Astrocyte of the hippocampus (primary cell): ENCODE measurements at regions not wholly inside any gene's neighbourhood (a gene's known extent, or its start where the extent isn't known, plus 50 kb on each side); places are given as distances from the start of the nearest gene placed in this dataset.

Experiments
- DNase-seq: peaks from one replicate; pipeline ENCODE4 v3.0.0; 2011; ENCODE audit warnings: low read depth, low spot score

DNA sequence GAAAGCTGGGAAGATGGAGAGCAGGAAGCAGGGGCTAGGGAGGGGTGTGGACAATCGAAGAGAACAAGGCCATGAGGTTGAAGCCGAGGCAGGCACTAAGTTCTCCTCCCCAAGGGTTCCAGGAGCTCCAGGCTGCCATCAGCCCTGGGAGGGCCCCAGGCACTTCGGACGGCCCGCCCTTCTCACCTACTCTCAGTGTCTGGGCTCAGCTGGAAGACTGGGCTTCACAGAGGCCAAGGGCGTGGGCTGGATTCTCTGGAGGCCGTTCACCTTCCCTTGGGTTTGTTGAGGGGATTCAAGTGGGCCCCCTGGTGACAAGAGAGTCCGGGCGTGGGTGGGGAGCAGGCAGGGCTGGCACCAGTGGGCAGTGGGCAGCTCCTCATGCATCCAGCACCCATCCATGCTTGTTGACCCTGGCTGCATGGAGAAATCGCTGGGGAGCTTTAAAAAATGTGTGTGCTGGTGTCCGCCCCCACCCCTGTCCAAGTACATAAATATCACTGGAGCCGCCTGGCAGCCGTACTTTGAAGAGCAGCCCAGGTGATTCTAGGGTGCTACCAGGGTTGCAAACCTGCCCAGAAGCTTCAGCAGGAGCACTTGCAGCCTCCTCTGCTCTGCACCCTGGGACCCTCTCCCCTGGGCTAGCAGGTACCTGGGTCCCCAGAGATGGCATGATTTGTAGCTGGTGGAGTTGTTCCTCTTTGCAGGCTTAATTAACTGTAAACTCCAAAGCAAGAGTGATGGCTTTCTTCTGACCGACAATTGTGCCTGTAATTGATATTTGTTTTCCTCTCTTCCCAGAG lies 74.3 kb downstream of the RTL6 start:
- DNase-seq, result no peak

DNA sequence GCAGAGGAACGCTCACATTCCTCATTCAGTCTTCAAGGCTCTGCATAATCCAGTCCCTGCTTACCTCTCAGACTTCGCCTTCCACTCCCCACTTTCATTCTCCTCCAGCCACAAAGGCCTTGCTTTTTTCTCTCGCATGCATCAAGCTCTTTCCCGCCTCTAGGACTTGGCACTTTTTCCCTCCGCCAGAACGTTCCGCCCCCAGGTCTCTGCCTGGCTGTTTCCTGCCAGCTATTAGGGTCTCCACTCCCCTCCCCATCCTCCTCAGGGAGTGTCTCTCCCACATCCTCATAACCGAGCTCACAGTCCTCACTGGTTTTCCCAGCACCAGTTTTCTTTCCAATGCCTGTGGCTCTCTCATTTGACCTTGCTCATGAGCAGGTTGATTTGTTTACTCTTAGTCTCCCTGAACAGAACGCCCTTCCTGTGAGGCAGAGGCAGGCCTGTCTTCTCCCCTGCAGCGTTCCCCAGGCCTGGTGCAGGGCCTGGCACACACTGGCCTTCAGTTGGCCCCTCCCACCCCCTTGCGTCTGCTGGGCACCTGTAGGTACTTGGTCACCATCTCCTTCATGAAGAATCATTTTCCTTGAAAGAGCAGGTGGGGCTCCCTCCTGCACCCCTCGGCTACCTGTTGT lies 75.2 kb downstream of the RTL6 start:
- no peak for DNase-seq

- DNase-seq, result no peak
These were observed 78.6 kb downstream of the RTL6 start for GRCh38 chr22:44419429-44419828.

GRCh38 chr22:44413211-44413610 lies 84.8 kb downstream of the RTL6 start:
- no peak for DNase-seq

- no peak for DNase-seq
These were observed 85.8 kb downstream of the RTL6 start for GRCh38 chr22:44412136-44412731.

DNA sequence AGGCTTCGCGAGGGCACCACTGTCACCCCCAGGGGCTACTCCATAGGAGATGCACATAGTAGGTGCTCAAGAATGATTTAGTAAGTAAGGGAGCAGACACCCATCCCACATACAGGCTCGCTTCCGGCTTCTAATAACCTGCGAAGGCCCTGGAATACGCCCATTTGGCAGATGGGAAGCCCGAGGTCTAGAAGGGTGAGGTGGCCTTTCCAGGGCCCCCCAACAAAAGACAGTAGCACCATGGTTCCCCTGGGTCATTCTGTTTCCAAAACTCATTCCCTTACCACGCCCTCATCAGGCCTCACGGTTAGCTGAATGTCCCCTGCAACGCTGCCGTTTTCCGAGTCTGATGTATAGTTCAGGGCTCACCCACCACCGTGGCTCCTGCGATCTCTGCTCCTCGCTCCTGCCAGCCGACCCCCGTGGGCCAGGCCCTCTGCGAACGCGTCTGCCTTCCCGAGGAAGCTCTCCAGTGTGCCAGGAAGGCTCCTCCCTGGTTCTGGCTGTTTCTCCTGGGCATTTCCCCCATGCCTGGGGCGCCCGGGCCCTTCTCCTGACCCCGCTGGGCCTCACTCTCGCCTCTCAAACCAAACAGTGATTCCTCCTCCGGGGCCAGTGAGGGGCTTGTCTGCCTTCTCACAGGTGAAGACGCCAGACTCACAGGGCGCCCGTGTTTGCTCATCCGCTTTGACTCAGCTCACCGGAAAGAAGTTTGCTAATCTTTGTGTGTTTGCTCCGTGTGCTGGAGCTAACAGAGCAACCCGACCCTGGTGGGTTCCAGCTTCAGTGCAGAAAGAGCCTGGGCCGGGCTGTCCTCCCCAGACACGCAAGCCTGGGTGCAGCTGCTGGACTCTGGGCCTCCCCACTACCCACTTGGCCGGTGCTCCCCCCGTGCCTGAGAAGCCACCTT lies 86.6 kb downstream of the RTL6 start:
- DNase-seq, result no peak

DNA sequence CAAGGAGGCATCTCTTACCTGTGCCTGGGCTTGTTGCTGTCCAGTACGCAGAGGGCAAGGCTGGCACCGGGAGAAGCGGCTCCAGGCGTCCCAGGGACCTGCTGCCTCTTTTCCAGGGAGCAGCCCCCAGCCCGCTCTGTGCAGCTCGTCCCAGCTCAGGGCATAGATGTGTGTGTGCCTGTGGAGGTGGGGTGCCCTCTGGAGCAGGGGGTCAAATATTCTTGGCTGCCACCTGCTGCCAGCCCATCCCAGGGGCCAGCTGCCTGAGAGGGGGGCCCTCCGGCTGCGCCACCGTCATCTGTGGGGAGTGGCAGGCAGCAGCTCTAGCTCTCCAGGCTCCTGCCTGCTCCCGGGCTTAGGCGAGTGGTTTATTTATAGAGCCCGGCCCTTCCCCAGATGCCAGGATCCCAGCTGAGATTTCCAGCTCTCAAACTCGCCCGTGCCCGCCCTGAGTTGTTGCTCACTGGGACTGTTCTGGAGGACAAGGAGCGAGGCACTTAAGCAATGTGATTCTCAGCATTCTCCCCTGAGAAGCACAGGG lies 87.5 kb downstream of the RTL6 start:
- DNase-seq, result no peak

GRCh38 chr22:44409974-44410316 lies 88.1 kb downstream of the RTL6 start:
- DNase-seq, result no peak

DNA sequence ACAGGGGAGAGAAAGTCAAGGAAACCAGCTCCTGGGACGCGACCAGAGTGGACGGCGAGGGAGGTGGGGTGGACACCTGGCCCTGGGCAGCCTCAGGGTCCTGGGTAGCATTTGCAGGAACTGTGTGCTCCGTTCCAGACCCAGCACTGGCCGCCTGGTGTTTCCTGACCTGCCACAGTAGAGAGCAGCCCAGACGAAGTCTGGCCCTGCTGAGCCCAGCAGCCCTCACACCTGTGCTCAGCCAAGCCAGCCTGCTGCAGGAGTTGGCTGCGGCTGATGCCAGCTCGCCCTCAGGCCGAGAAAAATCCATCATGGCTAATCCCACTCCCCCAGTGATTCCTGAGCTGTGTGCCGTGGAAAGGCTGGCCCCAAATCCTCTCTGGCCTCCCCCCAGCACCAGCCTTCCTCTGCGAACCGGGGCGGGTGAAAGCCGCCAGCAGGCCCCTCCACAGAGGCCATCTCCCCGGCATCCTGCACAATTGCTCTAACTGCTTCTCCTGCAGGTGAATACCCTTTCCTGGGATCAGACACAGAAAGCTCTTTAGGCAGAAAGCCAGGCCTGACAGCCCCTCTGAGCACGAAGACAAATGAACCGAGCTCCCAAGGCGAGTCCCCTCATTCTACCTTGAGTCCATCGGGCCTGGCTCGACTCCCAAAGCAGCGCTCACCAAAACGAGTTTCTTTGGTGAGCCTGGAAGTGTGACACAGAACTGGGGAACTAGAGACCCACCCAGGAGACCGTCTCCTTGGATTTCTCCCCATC lies 88.6 kb downstream of the RTL6 start:
- DNase-seq, result no peak

DNA sequence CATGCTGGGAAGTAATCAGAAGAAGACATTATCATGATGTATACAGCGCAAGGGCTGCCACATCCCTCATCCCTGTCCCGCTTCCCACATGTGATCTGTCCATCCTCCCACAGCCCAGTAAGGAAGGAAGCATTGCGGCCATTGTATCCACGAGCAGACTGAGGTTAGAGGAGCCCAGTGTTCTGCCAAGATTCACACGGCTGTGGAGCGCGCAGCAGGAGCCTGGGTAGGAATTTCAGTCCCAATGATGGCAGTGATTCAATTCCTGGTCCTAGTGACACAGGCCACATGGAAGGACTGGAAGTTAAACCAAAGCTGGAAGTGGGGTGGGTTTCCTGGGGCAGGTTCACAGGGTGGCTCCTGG lies 89.2 kb downstream of the RTL6 start:
- DNase-seq, result no peak

GRCh38 chr22:44407987-44408828 lies 89.8 kb downstream of the RTL6 start:
- DNase-seq, result no peak

DNA sequence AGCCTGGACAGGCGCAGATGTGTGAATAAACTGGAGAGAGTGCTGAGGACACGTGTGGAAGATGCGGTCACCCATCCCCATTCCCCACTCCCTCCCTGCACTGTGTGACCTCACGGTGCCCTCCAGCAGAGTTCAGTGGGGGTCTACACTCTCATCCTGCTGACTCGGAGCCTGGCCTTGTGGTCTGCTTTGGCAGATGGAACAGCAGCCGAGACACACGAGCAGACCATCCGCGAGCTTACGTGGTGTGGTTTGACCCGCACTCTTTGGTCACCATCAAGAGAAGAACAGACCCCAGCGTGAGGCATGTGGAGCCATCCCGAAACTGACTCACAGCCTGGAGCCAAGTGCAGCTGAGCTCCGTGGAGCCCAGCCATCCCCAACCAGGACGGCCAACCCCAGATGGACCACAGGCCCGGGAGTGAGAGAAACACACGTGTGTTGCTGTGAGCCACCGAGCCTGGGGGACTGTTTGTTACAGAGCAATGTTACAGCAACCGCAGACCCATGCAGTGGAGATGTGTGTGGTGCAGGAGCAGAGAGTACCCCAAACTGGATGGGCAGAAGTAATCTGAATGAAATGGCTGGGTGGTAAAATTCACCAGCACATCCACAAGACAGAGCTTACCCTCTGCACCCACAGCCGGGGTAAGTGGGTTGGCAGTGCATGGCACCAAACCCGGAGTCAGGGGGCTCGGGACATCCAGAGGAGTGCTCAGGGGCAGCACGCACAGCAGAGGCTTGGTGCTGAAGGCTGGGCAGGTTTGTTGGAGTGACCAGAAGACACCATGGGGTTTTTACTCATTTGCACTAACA lies 90.7 kb downstream of the RTL6 start:
- DNase-seq, result peak; percentile 29

- DNase-seq, result peak; percentile 58
These were observed 91.5 kb downstream of the RTL6 start for GRCh38 chr22:44406341-44407170.

GRCh38 chr22:44405661-44406060 lies 92.4 kb downstream of the RTL6 start:
- no peak for DNase-seq

DNA sequence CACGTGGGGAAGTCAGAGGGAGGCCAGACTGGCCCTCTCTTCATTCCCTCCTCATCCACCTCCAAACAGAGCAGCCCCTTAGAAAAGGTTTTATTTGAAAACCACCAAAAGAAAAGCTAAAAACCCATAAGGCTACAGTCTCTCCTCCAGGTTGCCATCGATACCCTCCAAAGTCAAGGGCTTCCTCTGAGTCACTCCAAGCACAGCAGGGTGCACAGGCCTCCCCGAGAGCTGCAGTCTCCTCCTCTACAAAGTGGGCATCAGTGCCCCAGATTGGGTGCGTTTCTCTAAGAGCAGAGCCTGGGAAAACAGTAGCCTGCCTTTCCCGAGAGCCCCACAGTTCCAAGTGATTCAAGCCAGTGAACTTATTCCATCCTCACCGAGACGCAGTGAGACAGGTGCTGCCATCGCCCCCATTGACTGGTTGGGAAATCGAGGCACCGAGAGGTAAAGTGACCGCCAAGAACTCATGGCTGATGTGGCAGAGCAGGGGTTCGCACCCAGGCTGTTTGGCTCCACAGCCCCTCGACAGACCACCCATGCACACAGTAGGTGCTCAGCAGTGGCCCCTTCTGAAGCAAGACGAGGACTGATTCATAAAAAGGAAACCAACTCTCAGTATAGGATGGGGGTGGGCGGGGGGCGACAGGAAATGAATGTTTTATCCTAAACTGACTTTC lies 91.7 kb upstream of the SHISAL1 start:
- no peak for DNase-seq

- DNase-seq, result no peak
These were observed 91.0 kb upstream of the SHISAL1 start for GRCh38 chr22:44403602-44404329.

DNA sequence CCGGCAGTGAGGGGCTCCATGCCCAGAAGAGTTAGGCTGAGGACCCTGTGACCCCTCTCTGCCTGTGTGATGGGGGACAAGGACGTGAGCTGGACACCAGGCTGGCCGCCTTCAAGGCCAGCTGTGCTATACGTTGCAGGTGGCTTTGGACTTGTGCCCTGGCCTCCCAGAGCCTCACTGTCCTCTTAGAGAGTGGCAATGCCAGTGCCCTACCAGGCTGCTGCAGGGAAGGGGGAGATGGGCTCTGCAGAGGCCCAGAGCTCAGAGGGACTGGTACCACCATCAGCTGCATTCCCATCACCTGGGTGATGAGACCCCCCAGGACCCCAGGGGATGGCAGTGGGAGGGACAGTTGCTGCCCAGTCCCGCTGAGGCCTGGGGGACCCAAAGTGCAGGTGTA lies 90.4 kb upstream of the SHISAL1 start:
- no peak for DNase-seq
